ENCODE measurements at regions not wholly inside any gene's neighbourhood (a gene's known extent, or its start where the extent isn't known, plus 50 kb on each side); places are given as distances from the start of the nearest gene placed in this dataset.
"Not testable (repeated sequence)": the region's sequence is repeated elsewhere in the genome, so short reads cannot be mapped to it uniquely, and the experiment has no call there.

DNA sequence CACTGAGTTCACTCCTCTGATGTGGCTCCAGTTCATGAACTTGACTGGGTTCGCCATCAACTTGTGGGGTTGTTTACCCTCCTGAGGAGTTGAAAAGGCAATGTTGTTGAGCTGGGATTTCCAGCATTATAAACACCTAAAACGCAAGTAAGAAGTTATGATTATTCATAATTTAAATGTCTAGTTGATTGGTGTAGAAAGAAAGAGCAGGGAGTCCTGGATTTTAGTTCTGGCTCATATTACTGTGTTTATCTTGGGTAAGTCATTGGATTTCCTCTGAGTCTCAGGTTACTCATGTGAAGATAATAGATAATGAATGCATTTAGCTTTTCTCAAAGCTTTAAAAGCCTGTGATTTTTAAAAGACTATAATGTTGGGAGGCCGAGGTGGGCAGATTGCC, 438.0 kb upstream of the CDH20 start:
- DNase-seq = no peak

DNA sequence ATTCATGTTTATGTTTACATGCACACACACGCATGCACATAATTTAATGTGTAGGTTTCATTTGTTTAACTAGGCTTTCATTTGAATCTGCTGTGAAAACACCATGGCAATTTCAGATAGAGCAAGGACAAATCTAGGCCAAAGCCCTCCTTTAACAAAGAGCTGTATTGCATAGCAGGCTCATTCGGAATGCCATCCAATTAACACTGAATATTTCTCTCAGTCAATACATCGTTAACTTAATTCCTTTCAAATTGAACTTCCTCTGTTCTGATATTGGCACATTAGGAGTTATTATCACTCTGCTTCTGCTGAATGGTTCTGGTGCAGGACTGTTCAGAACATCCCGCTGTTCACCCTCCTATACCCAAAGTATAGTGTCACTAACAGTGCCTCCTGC, 435.1 kb upstream of the CDH20 start:
- no peak for DNase-seq

GRCh38 chr18:60905699-60906098, 427.5 kb upstream of the CDH20 start:
- no peak for DNase-seq

DNA sequence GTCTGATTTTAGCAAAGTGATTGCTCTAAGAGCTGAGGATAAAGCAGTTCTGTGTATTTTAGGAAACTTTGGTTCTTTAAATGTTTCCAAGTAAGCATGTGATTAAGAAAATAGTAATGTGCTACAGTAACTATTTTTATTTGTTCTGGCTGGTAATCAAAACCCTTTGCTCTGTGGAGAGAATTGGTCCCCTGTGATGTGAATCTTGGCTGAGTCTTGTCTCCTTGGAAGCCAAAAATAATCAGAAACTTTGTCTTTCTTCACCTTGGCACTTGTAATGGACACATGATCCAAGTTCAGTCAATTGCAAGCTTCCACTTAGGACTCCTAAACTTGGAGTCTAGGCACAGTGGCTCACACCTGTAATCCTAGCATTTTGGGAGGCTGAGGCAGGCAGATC, 422.7 kb upstream of the CDH20 start:
- DNase-seq = no peak

- no peak for DNase-seq
These were observed 421.7 kb upstream of the CDH20 start for GRCh38 chr18:60911504-60911903.

GRCh38 chr18:60915160-60915559, 418.1 kb upstream of the CDH20 start:
- no peak for DNase-seq

DNA sequence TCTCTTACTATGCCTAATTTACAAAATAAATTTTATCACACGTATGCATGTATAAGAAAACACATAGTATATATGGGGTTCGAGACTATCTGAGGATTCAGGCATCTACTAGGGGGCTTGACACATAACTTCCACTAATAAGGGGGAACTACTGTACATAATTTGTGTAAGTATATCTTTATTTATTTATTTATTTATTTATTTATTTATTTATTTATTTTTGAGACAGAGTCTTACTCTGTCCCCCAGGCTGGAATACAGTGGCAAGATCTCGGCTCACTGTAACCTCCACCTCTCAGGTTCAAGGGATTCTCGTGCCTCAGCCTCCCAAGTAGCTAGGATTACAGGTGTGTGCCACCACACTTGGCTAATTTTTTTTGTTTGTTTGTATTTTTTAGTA, 414.4 kb upstream of the CDH20 start:
- DNase-seq = not testable (repeated sequence)

DNA sequence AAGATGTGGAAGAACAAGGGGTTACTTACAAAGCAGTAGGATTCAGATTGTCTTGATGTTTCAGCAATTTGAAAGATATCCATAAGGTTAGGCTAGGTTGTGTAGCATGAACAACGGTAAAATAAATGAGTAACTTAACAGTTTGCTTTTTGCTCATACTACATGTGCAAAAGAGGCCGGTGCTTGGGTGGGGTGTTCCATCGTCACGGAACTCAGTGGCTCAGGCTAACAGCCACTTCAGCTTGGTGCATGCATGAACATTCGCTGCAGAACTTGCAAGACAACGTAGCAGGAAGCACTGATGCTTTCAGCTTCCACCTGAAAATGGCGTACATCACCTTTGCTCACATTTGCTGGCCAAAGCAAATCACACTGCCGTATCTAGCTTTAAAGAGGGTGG, 407.3 kb upstream of the CDH20 start:
- DNase-seq = no peak

- no peak for DNase-seq
These were observed 403.3 kb upstream of the CDH20 start for GRCh38 chr18:60929966-60930365.

DNA sequence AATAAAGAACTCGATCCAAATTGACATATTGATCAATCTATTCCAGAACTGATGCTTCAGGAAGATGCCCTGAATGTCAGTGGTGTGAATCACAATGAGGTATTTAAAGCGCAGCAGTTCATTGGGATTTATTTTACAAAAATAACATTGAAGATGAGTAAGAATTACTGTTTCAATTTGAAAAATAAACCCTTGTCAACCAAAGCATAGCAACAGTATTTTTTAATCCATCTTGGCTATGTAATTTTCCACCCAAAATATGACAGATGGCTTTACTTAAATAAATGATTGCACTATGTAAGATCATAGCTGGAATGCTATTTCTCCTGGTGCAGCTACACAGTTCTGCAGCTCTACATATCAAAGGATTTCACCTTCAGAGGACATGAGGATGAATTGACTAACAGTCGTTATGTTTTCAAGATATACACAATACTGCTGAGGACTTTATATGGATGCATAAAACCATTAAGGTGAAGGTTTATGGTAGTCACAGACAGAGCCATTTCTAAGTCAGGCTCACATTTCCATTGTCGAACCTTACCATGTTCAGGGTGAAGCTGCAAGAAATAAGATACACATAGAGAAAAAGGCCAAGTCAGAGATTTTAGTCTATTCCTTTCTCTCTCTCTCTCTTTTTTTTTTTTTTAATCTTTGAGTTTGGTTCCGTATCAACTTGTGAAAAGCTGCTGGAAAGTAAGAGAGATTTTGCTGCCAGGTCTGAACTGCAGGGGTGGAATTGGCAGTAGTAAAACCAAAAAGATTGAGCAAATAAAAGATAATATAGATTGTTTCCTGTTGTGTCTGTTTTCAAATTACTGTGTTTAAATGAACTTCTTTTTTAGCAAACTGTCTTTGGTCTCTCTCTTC, 398.0 kb upstream of the CDH20 start:
- DNase-seq = no peak

DNA sequence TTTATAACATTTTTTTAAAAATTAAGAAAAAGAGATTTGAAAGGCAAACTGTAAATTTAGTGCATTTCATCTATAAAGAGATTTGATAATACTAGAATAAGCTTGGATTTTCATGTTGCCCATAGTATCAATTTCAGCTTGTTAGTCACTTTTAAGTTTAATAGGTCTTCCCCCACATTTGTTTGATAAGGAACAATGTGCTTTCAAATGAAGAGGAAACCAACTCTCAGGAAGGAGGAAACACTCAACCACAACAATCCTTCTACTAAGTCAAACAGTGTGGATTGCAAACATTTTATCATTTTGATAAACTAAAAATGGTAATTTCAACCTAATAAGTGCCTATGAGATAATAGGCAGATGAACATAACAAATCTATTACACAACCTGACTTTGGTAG, 397.1 kb upstream of the CDH20 start:
- no peak for DNase-seq

DNA sequence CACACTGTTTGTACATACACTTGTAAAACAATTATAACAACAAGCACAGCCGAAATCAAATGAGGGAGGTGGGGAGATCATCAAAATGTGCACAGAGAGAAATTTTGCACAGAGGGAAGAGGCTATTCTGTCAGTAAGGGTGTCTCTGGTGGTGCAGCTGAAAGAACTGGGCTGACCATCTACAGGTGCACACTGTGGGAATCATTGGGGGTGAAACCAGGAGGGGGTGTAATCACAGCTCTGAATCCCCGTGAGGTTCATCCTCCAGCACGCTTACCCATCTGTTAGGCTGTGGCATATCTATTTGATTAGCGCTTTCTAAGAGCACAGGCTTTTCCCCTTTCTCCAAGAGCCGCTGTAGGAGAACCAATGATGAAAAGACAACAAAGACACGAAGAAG, 389.9 kb upstream of the CDH20 start:
- DNase-seq = no peak

- DNase-seq = no peak
These were observed 382.6 kb upstream of the CDH20 start for GRCh38 chr18:60950634-60951033.

GRCh38 chr18:60951091-60951490, 382.1 kb upstream of the CDH20 start:
- DNase-seq = no peak

DNA sequence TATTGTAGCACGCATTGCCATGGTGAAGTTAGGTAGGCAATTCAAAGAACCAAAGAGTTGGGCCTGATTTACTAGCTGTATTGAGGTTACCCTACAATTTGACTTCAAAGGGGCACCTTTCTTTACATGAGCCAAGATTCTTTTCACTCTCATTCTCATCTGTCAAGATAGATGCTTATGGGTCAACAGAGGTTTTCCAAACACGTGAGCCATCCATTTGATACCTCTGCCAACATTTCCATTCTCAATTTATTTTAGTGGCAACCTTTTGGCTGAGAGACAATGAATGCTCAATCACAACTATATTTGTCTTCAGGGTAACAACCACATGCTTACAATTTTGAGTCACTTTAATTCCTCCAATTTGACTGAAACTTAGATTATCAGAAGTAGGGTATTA, 370.6 kb upstream of the CDH20 start:
- no peak for DNase-seq

GRCh38 chr18:60965856-60966255, 367.4 kb upstream of the CDH20 start:
- DNase-seq = no peak

- no peak for DNase-seq
These were observed 366.4 kb upstream of the CDH20 start for GRCh38 chr18:60966876-60967275.

- no peak for DNase-seq
These were observed 357.8 kb upstream of the CDH20 start for GRCh38 chr18:60975420-60975819.

DNA sequence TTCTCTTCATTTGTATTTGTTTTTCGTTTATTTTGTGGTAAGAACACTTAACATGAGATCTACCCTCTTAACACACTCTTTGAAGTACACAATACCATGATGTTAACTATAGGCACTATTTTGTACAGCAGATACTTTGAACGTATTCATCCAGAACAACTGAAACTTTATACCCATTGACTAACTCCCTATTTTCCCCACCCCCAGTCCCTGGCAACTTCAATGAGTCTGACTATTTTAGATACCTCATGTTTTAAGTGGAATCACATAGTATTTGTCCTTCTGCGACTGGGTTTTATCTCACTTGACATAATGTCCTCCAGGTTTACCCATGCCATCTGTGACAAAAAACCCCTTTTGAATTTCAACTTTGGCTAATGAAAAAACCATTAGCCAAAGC, 356.3 kb upstream of the CDH20 start:
- no peak for DNase-seq

GRCh38 chr18:60978338-60978737, 354.9 kb upstream of the CDH20 start:
- DNase-seq = no peak

- DNase-seq = no peak
These were observed 352.7 kb upstream of the CDH20 start for GRCh38 chr18:60980422-60981005.

- no peak for DNase-seq
These were observed 351.4 kb upstream of the CDH20 start for GRCh38 chr18:60981682-60982328.

GRCh38 chr18:60982329-60982695, 350.9 kb upstream of the CDH20 start:
- DNase-seq = no peak

DNA sequence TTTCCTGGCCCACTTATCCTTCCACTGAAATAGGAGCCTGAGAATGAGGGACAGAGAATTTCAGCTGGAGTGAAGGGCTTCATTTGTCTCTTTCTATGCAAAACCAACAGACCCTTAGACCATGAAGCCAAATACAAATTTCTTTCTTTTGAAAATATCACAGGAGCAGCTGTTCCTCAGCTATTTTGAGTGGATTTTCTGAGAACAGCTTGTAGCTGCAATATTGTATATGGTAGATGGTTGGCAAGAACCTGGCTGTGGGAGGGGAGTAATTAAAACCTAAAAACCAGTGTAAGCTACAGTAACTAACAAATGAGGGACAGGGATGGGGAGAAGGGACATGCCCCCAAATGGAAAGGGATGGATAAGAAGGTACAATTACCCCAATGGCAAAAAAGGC, 350.3 kb upstream of the CDH20 start:
- DNase-seq = no peak

Measured in DMS79 treated with DMSO at 0.1 percent for 48 hours (cell line).